ENCODE measurements at regions not wholly inside any gene's neighbourhood (a gene's known extent, or its start where the extent isn't known, plus 50 kb on each side); places are given as distances from the start of the nearest gene placed in this dataset.
"Not testable (repeated sequence)": the region's sequence is repeated elsewhere in the genome, so short reads cannot be mapped to it uniquely, and the experiment has no call there.

DNA sequence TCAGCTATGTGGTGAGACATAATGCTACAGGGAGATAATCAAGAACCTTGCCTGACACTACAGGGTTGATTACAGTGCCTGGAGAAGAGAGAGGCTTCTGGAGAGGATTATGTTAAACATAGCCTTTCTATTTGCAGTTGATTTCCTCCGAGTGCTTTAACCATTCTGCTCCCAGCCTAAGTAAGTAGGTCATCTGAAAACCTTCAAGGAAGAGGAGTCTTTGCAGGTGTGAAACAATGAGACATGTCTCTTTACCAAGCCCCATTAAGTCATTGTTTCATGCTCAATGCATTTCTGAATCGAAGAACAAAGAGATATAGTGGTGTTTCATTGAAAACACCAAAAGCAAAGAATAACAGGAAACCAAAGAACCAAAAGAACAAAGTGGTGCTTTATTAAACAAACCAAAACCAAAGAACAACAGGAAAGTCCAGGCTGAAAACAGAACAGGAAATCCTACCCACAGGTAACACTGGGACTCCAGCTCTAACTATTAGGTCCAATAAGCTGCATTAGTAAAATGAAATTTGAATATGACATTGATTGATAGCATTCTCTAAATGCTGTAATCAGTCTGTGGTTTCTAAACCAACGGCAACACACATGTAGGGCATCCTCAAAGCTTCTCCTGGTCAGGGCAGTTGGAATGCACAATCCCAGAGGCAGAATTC is 113.3 kb upstream of the SPATA31D4 start:
- peak; percentile 24 to 56 for DNase-seq

DNA sequence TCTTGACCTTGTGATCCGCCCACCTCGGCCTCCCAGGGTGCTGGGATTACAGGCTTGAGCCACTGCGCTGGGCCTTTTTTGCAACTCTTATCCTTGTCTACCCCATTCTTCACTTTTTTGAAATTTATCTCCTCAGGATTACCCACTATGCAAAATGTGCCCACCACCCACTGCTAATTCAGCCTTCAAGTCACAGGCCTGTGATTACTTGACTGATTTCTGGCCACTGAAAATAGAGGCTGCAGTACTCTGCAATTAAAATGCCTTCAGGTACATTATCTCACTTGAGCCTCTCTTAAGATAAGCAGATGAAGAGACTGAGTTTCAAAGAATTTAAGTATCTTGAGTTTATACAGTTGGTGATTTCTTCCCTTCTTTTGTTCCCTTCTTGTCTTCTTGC is 112.4 kb upstream of the SPATA31D4 start:
- DNase-seq = no peak

DNA sequence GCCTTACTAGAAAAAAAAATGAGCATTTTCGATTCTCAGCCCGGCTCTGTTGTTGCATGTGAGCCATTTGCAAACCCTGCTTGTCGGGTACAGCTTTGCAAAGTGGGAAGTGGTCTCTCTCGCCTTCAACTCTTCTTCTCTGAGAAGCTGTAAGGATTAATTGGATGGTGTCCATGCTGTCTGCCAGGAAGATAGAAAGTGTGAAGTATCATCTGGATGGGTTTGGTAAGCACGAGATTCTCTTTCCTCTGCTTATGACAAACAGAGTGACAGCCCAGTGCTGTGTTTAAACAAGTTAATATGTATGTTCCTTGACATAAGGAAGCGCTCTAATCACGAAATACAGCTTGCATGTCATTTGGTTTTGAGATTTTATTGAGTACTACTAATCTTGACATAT is 109.1 kb upstream of the SPATA31D4 start:
- no peak for DNase-seq

DNA sequence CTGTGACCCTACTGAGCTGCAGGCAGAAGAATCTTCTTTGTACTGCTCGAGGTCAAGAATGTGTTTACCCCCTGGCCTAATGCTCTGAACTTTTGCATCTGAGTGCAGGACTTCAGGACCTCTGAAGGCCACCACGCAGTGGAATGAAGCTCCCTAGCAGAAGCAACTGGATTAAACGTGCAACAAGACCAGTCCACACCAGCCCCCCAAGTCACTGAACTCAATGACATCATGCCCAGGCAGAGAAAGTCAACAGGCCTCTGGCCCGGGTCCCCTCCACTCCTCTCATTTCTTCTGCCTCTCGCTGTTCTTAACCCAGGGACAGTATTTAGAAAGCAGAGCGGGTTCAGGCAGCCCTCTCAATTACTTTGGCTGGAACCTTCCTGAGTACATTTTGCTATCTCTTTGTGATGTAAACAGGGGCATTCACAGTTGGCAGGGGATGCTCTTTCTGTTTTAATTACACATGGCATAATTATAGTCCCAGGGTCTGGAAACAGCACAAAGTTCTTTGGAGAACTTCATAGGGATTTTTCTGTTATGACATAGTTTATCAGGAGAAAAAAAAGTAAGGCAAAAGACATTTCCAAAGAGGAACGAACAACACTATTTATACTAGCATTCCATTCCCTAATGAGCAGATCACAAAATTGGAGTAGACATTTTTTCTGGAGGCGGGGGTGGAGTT is 108.2 kb upstream of the SPATA31D4 start:
- DNase-seq = no peak

DNA sequence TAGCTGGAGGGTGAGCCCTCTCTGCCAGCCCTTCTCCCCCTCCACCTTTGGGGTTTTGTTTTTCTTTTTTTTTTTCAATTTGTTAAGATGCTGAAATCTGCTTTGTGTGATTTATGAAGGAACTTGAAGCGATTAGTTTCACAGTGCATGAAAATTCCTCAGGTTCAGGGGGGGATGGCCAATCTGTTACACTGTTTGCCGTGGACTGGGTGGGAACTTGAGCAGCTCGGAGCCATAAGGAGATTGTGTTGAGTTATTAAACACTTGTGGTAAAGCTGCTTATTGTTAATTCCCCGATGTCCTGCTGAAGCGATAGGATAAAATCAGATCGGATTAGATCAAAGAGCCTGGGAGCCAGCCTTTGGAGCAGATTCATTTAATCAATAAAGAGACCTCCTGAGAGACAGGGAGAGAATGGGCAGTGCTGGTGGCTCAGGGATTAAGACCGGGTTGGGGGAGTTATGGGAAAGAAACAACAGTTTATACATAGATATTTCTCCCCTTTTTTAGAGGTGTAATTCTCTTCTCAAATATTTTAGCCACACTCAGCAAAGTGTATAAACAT is 105.8 kb upstream of the SPATA31D4 start:
- no peak for DNase-seq

DNA sequence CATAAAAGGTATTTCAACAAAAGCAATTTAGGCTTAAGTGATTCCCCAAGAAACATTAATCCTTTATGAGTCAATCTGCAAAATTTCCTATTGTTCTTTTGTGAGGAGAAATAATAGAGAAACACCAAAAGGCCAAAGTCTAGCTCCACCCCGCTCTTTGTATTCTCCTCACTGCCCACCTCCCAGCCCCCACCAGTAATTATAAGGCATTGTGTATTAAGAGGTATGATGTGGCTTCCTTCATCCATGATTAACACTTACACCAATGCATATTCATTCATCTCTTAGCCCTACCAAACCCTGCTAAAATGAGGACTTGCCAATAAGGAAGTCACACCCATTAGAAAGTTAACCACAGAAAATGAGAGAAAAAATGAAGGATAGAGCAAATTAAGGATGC is 105.3 kb upstream of the SPATA31D4 start:
- DNase-seq = peak; percentile 8 to 41

DNA sequence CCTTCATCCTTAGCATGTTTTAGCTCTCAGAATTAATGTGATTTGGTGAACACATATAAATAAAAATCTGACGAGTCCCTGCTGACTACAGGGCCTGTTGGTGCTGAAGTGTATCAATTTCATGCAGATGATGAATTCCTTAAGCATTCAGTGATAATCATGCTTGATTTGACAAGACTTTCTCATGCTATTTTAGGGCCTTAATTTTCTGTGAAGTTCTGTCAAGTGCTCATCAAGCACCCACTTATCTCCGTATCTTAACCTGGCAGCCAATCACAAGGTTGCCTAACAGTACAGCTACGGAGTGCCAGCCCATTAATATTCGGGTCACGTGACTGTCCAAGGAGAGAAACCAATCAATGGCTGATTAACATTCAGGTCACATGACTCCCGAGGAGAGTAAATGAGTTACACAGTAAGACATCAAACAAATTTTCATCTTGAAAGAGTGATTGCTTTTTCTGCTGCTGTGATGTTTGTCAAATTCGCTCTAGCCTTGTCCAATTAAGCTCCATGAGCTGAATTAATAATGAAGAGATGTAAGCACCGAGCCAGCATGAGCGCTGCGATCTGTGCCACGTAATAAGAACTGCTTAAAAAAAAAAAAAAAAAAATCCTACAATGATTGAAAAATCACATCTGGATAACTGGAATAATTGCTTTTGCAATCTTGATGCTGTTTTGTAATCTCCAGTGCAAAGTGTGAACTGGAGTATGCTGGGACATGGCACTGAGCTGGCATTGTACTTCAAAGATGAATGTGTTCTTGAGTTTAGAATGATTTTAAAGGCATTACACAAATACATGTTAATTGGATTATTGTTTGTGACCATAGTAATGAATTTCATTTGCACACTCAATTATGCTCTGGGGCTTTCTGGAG is 104.3 kb upstream of the SPATA31D4 start:
- no peak for DNase-seq

DNA sequence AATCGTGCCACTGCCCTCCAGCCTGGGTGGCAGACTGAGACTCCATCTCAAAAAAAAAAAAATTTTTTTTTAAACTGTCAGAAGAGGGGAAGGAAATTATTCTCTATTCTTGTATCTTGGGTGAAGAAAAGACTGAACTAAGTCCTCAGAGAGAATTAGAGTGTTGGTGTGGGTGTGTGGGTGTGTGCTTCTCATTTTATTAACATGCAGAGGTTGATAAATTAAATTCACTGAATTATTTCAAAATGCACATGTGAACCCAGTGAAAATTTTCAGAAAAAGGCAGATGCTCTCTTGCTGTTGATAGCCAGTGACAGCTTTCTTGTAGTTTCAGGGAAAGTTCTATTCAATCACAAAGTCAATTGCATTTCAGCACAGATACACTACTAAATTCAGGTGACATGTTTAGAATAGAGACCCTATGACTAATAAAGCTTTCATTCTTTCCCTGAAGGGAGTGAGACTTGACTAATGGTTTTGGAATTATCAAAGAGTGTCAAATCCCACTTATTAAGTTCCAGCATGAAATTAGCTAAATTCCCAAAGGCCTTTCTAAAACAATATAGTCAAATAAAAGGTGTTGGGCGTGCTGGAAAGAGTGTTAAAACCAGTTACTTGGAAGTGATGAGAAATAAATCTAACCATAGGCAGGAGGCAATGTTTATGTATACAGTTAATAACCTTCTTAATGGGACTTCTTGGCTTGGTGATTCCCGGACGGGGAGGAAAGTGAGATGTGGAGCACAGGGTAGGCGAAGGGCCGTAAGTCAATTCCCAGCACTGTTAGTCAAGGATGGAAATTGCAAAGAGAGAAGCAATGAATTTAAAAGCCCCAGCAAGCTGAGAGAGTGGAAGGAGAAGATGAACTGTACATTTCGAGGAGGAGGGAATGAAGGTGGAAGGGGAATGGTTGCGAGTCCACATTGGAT is 103.2 kb upstream of the SPATA31D4 start:
- no peak for DNase-seq

DNA sequence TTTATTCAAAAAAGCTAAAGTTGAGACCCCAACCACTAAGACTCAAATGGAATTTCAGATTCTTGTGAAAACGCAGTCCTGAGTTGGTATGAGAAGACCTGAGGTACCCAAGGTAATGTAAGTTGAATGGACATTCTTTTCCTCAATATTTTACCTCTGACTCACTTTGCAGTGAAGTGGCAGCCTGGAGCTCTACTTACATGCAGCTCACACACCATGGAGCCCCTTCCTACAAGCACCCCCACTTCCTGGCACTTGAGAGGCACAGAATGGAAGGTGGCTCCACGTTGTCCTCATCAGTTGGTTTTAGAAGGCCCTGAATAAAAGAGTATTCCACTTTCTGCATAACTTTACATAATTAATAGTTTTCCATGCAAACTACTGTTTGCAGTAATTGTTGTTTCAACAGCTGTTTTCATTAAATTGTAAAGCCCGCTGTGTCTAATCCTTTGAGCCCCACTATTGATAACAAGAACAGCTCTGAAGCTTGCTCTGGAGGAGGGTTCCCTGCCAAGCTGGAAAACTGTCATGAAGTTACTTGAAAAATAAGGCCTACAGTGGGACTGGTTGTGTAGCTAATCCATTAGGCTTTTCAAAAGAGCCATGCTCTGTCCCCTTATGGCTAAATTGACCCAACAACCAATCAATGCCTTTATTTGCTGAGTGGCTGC is 102.2 kb upstream of the SPATA31D4 start:
- DNase-seq = no peak

DNA sequence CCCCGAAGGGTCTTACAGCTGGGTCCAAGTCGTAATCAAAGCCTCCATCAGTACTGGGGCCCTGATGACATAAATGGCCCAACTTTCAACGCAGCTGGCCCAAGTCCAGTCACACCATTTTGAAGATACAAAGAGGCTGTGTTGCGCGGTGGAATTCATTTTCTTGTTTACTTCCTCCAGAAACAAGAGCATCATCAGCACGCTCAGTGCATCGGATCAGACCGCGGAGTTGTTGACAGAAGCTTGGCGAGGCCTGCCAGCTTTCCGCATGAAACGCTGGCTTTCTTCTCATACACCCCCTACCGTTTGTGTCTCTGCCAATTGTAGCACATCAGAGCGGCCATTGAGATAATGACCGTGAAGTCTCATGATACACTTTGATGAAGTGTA is 101.7 kb upstream of the SPATA31D4 start:
- peak; percentile 66 to 78 for DNase-seq

DNA sequence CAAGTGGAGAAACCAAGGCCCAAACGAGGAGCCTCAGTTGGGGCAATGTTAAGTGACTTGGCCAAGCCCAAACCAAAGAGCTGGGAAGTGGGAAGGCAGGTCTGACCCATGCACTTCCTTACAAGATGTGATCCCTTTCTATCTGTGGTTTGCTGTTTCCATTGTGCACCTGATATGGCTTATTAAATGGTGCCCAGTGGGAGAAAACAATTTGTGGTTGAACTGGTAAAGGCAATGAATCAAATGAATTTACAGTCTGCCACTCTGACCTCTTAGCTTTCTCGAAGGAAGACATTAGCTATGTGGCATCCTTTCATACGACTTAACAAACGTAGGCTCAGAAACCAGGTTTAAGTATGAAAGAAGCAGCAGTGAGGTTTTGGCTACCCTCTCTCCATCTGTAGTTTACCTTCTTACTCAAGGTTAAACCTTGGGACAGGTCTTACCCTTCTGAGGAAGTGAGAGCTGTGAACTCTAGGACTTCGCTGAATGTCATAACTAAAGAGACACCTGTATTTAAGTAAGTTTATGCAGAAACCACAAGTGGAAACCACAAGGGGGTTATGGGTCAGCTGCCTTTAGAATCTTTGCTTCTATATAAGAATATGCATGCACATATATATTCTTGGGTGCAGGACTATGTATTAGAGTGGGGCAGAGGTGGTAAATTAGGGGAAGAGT is 100.5 kb upstream of the SPATA31D4 start:
- DNase-seq = no peak

DNA sequence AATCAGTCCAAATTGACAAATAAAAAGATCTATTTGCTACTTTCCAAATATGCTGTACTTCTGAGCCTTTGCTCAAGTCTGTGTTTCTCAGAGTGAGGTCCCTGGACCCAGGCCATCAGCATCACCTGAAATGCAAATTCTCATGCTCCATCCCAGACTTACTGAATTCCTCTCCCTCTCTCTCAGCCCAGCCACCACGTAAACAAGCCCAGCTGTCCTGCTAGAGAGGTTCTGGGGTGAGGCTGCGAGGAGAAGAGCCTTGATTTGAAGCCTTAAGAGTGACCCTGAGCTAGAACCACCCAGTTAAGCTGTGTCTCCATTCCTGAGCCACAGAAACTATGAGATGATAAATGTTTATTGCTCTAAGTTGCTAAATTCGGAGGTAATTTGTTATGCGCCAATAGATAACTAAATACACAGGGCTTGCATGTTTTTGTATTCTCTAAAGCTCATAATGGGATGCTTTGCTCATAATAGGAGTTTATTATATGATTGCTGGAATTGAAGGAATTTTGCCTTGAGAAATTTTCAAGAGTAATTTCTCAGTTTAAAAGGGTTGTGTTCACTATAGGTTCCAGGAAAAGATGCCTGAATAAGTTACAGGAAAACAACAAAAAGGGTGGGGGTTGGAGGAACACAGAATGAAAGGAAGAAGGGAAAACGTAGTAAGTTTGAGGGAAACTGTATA is 98.9 kb upstream of the SPATA31D4 start:
- no peak for DNase-seq

DNA sequence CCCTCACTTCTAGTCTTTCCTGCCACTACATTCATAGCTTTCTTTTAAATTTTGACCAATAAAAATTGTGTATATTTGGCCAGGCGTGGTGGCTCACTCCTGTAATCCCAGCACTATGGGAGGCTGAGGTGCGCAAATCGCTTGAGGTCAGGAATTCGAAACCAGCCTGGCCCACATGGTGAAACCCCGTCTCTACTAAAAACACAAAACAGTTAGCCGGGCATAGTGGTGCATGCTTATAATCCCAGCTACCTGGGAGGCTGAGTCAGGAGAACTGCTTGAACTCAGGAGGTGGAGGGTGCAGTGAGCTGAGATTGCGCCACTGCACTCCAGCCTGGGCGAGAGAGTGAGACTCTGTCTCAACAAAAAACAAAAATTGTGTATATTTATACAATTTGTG is 97.8 kb upstream of the SPATA31D4 start:
- not testable (repeated sequence) for DNase-seq

DNA sequence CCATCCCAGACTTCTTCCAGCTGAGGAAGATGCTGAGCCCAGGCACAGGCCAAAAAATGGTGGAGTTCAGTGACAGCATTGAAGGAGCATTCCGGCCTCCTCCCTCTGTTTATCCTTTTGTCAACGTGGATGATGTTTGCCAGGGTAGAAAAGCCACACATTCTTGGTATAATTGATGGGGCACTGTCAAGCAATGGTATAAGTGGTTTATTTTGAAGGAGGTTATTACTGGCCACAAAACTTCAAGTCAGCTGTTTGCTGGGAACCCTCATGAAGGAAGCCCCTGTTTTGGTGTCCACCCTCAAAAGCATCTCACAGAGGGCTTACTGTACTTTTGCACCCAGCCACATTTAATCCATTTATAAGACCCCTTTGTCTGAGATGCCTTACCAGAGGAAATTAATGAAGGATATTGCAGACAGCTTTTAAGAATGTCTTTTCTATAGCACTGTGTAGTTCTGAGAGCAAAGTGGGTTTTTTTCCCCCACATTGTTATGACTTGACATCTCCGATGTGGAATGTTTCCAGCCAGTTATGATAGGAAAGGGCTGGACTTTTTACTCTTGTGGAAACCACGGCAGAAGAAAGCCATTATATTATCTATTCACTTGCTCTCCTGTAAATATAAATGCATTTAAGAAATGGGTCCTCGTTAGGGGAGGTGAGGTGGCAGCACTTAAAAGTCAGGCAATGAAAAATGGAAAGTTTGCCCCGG is 95.5 kb upstream of the SPATA31D4 start:
- DNase-seq = no peak

DNA sequence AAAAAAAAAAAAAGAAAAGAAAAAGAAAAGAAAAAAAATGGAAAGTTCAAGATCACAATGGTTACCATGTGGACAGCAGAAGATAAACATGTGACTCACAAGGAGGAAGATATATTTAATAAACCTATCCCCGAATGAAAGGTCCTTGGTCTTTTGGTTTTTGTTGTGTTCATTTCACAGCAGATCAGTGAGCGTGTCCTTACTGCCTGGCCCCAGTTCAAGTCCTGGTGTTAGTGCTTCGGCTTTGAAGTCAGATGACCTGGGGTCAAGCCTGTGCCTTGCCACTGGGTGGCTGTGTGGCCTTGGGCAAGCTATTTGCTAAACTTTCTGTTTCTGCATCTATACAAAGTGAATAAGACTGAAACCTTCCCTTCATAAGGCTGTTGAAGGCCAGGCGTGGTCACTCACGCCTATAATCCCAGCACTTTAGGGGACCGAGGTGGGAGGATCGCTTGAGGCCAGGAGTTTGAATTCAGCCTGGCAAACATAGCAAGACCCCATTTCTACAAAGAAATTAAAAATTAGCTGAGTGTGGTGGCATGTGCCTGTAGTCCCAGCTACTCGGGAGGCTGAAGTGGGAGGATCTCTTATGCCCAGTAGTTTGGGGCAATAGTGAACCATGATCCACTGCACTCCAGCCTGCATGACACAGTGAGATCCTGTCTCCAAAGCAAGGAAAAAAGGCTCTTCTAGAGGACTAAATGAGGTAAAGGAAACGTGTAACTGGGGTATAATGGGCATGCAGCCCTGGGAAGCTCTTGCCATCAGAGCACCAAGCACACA is 94.5 kb upstream of the SPATA31D4 start:
- DNase-seq = no peak

DNA sequence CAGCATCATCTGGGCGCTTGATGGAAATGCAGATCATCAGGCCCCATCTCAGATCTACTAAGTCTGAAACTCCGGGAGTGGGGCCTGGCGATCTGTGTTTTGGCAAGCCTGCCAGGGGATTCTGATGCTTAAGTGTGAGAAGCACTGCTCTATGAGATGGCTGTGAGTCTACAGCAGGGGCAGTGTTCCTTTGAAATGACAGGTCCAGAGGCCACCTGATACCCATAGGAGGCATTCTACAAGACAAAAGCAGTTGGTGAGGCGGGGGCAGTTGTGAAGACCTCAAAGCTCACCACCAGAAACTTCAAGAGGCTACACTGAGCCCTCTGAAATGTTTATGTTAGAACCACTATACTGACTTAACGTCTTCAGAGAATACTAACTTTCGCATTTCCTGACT is 86.9 kb upstream of the SPATA31D4 start:
- no peak for DNase-seq

DNA sequence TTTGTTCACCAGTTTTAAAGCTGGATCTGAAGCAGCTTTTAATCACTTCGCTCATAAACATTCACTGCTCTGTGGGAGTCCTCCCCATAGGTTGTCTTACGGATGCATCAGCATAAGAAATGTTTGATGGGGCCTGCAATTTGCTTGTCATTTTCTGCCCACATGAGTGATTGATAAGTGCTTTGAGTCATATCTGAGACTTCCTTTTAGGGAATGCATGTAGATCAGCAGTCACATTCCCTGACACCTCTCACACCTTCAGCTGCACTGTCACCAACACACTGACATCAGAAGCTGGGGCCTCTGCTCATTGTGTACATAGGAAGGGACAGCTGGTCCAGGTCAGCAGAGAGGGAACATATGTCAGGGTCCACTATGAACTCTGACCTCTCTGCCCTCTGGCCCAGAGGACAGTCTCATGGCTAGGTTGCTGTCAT is 84.1 kb upstream of the SPATA31D4 start:
- no peak for DNase-seq

DNA sequence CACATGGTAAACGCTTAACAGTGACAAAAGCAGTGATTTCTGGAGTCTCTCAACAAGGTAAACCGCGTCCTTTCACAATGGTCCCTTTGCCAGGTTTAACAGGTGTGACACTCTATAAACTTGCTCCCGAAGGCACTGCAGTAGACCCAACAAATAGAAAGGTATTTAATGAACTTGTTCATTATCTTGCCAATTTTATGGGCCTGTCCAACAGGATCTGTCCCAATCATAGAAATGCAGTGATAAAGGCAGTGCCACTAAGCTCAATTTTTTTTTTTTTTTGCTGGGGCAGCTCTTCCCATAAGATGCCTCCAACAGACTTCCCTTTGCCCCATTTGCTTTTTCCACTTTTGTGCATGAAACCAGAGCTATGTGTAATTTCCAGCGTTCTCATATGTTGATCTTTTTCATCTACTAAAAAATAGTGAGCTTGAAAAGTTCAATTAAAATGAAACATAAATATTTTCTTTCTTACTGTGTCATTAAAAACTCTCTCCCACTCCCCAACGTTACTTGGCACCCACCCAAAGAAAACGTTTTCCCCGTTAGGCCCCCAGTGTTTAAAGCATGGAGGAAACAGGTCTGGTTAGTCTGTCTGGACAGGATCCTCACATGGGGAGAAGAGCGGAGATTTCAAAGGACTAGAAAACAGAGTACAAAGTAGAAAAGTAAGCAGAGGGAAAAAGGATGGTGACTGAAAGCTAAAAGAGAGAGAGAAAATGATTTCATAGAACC is 80.9 kb upstream of the SPATA31D4 start:
- DNase-seq = peak in 1 of 2 experiments; percentile 5

All from NCI-H2081 (cell line).